ENCODE measurements at regions not wholly inside any gene's neighbourhood (a gene's known extent, or its start where the extent isn't known, plus 50 kb on each side); places are given as distances from the start of the nearest gene placed in this dataset.
"Not testable (repeated sequence)": the region's sequence is repeated elsewhere in the genome, so short reads cannot be mapped to it uniquely, and the experiment has no call there.

GRCh38 chr3:195654138-195654537, 66.6 kb upstream of the MUC20 start:
- not testable (repeated sequence) for TF ChIP-seq CTCF, POLR2A (IDR thresholded peaks at IDR 0.05)
